Inflammatory macrophage (primary cell): ENCODE measurements at regions not wholly inside any gene's neighbourhood (a gene's known extent, or its start where the extent isn't known, plus 50 kb on each side); places are given as distances from the start of the nearest gene placed in this dataset.
"Not testable (repeated sequence)": the region's sequence is repeated elsewhere in the genome, so short reads cannot be mapped to it uniquely, and the experiment has no call there.

Source experiments
- DNase-seq, 2 donors: peaks; one replicate each; pipeline ENCODE4 v3.0.0-alpha.2; 2020 to 2022

DNA sequence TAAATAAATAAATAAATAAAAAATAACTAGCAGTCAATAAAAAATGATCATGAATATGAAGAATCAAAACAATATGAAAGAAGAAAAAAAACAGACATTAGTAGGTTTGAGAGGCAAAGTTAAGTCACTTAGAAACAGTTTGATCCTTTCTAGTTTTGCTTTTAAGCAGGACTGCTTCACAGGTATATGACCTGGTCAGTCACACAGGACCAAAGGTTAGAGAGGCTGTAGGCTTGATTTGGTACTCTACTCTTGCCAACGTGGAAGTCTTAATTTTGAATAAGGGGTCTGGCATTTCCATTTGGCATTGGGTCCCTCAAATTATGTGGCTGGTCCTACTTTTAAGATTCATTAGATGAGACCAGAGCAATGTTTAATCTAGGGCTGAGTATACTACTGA is 441.7 kb upstream of the NECTIN3 start:
- no peak for DNase-seq

DNA sequence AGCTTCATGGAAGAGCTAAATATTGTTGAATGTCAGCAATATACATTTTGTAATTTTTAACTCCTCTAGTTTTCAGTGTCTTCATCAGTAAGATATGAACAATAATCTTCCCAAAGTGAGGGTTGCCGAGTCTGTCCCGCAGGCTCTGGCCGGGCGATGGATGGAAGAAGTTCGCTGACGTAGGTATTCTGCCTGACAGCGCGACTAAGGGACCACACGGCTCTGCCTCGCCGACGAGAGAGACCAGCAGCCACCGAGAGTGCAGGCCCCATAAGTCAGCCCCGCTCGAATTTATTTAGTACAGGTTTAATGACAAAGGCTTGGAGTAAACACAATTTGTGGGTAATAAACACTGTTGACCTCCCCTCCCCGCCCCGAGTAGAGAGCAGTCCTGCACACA is 427.4 kb upstream of the NECTIN3 start:
- DNase-seq, result no peak

DNA sequence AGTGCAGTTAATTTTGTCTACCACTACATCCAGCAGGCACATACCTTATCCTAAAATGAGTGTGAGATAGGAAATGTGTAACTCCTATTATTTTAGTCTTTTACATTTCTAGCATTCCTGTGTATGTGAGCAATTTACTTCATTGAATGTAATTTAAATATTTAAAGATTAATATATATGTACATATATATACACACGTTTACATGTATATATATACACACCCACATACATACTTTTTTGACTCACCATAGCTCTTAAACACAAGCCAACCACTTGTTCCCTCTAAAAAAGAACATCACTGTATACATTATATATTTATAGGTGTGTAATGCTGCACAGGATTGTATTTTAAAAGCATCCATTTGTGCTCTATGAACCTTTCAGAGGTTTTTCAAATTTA is 425.6 kb upstream of the NECTIN3 start:
- no peak for DNase-seq

DNA sequence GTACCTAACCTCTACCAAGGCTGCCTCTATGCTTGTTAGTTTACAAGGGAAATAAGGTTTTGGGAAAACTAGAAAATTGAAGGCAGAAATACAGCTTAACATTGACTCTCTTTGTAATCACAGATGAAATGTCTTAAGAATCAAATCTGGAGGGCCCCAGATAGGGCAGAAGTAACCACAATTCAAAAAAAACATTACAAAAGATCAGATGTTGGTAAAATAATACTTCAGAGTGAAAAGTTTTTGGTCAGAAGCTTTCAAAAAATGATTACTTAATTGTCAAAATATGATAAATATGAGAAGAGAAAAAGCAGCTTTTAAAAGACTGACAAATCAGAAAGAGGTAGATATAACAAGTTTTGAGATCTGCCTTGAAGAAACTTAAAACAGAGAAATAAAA is 425.1 kb upstream of the NECTIN3 start:
- no peak for DNase-seq

DNA sequence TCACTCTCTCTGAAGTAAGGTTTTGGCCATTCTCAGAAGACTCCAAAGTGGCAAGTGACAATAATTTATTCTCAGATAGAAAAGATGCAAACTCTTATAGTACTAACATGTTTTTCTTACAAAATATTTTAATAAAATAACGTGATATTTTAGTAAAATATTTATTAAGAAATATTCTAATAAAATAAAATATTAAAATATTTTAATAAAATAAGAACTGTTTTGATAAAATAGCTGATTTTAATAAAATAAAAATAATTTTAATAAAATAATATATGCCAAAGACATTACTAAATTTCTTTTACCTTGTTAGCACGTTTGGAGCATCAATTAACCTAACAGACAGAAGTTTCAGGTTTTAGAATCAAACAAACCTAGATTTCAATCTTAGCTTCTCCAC is 424.0 kb upstream of the NECTIN3 start:
- DNase-seq, result no peak

DNA sequence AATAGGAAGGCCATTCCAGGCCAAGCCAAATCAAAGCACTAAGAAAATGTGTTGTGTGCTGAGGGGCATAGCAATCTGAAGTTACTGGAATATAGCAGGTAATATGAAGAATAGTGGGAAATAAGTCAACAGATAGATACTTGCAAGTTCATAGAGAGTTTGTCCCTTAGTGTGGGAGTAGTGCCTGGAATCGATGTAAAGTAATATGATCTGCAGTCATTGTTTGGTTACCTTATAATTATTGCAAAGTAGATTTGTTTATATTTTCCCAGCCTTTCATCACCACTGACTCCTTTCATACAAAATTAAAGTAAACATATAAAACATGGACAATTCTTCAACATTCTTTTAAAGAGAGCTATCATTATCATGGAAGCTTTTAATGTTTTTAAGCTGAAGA is 420.9 kb upstream of the NECTIN3 start:
- no peak for DNase-seq

DNA sequence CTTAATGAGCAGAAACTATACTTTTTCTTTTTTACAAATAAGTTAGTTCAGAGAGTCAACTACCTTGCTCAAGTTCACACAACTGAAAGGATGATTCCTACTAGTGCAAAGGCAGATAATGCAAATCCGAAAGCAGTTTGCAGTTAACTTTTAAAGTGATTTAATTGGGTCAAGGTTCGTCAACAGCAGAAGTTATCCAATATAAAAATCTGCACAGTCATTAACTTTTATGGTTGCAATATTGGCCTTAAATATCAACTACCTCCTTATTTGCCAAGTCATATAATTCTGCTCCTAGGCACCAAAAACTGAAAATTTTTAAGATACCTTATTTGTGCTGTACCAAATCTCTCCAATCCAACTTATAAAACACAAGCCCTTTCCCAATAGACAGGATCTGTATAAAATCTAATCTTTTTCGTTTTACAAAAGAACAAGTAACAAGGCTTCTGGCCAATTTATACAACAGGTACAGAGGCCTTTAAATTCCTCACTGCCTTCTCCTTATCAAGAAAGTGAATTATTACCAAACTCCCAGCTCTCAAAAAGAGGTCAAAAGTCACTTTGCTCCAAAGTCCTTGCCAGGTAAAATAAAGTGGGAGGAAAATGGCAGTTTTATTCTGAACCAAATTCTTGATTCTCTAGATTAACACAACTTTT is 416.6 kb upstream of the NECTIN3 start:
- DNase-seq, result no peak

DNA sequence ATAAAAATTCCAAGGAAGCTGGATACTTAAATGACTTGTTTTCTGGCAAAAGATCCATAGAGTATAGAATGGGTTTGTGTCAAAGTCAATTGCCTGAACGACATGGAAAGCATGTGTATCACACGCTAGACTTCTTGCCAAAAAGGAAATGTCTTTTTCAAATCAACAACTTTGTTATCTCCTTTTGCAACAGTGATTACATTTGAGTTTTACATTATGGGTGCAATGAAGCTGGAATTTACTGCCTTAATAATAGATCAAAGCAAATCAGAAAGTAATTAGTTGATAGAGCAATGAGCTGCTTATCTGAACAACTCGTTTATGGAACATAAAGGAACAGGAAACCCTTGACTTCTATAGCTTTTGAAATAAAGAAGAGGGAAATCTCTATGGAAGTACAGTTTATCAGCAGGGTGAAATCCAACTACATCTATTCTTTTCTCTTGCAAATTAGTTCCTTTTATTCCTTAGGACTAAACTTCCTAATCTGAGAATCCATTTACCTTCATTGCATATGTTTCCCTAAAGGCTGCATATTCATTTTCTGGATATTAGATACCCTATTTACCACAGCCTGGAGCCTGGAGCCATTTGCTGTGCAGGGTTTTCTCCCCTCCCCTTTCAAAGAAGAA is 415.1 kb upstream of the NECTIN3 start:
- DNase-seq, result no peak

DNA sequence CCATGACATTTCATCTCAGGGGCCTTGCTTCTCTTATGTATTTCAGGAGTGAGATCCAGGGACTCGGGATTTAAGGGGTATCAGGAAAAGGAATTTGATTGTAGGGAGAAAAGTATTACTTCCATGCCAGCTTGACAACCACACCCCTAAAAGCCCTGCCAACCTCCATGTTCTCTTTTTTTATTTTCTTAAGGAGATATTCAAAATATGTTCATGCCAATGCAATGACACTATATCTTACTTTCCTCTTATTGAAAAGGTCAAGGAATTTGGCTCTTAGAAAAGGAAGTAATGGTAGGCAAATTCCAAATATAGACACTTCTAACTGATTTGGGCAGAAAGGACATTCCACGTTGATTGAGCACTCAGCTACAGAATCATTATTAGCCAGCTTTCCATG is 407.5 kb upstream of the NECTIN3 start:
- DNase-seq, result no peak

DNA sequence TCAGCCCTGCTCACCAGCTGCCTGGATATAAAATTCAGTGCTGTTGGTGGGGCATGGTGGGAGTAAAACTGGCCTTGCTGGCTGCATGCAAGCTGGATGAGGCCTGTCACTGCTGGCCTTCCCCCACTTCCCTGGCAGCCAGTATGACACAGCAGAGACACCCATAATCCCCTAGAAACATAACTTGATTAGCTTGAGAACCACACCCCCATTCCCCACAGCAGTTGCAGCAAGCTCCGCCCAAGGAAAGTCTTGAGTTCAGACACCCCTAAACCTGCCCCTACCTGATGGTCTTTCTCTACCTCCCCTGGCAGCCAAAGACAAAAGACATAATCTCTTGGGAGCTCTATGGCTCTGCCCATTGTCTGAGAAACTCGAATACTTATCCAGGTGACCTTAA is 405.1 kb upstream of the NECTIN3 start:
- DNase-seq, result no peak

DNA sequence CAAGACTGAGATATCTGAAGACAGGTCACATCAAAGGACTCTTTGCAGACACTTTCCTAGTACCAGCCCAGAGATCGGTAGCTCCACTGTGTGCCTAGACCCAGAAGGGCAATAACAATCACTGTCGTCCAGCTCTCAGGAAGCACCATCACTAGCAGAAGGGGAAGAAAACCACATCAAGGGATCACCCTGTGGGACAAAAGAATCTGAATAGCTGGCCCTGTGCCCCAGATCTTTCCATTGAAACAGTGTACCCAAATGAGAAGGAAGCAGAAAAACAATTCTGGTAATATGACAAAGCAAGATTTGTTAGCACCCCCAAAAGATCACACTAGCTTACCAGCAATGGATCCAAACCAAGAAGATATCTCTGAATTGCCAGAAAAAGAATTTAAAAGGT is 404.4 kb upstream of the NECTIN3 start:
- no peak for DNase-seq

DNA sequence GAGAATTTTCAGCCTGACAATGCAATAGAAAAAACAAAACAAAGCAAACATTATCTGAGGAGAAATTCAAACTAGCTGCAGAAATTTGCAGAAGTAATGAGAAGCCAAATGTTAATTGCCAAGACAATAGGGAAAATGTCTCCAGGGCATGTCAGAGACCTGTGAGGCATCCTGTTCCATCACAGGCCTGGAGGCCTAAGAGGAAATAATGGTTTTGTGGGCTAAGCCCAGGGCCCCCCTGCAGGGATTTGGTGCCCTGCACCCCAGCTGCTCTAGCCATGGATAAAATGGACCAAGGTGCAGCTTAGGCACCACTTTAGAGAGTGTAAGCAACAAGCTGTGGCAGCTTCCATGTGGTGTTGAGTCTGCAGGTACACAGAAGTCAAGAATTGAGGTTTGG is 401.2 kb upstream of the NECTIN3 start:
- no peak for DNase-seq

DNA sequence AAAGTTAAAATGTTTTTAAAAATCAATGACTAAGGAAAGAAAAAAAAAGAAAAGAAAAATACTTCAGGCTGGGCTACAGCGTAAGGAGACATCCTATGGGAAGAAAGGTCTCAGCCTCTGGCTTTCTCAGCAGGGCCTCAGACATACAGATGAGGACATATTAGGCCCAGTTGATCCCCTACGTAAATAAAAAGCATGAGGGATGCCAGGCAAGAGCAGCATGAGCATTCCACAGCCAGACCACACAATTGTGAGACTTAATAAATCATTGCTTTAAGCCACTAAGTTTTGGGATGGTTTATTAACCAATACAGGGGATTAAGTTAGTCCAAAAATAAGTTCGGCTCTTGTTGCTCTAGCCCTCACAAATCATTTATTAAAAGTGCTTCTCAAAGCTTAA is 394.1 kb upstream of the NECTIN3 start:
- no peak for DNase-seq

DNA sequence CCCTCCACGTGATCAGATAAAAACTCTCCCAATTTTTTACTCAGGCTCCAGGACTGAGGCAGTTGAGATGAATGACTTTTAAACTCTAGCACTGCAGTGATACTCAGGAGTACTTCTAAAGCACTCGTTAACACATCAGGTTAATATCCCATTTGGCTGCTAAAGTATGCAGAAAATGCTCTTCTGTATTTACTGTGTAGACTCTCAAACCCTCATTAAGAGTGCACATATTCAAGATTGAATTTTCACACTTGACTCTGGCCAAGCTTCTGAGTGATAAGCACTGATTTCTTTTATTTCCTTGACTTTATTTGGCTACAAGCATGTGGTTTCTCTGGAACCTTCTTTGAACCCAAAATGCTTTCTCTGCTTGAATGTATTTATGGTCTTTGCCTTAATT is 392.3 kb upstream of the NECTIN3 start:
- DNase-seq, result no peak

DNA sequence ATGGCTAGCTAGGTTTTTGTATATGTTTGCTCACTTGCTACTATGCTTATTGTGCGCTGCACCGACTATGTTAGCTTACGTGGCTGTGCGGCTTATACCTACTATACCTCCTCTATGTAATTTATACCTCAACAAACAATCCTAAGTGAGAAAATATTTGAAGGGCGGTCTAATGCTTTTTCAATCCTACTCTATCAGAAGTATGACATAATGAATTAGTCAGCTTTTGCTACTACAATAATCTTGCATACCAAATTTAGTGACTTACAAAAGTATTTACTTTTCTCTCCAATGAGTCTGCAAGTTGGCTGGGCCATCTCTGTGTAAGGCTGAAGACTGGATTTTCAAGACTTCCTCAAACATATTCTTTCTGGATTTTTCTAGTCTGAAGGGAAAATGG is 391.2 kb upstream of the NECTIN3 start:
- no peak for DNase-seq

DNA sequence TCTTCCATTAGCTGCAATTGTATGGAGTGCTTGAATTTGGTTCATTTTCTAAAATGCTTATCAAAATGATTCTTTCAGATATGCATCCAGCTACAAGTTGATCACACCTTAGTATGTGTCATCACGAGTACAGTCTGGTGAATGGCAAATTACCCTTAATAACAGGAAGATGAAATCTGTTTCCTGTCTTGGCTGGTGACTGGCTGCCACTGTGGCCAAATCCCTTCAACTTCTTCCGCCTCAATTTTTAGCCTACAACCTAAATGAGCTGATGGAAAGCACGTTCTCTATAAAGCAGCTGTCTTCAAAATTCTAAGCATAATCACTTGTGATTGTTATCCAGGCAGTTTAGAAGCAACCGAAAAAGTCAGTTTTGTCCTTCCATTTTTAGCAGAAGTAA is 387.1 kb upstream of the NECTIN3 start:
- DNase-seq, result no peak

DNA sequence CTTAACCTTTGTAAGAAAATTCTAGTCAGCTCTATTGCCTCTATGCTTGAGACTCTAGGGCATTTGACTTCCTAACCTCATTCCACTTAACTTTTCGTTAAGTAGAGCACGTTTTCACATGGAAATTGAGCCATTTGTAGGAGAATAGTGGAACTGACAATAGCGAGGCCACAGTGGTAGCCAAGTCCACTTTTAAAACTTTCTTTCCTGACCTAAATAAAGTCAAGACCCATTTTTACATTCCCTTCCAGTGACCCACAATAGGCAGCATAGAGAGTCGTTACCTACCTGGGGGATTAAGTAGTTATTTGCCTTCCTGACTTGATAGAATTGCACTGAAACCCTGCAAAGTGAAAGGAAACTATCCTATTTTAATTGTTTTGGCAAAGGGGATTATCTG is 386.0 kb upstream of the NECTIN3 start:
- no peak for DNase-seq

DNA sequence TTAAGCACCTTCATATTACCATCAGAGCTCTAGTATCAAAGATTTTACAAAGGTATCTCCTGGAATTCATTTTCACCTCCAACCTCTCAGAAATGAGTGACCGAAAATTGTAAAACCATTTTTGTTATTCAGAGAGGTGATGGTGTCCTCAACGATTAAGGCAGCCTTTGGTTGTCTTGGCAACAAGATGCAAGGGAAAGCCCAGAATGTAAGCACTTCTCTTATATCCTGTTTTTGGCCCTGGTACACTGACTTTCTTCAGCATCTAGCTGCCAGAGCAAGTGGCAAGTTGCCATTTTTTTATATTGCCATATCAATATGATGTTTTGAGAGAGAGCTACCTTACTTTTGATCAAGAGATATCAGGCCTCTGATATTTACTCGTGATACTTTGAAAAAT is 384.9 kb upstream of the NECTIN3 start:
- no peak for DNase-seq

DNA sequence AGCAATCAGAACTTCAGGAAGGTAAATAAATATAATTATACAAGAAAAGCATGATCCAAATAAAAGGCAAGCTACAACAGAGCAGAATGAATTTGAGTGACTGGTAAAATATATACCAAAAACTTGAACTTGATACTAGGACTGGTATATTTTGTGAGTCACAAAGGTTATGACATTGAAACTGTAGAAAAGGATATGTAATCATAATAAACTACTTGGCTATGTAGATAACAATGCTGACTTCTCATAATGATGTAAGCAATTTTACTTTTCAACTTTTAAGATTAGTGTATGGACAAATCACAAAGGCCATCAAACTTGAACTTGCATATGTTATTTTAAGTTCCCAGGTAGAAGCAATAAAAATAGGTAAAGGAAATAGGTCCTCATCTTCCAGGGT is 384.5 kb upstream of the NECTIN3 start:
- no peak for DNase-seq

DNA sequence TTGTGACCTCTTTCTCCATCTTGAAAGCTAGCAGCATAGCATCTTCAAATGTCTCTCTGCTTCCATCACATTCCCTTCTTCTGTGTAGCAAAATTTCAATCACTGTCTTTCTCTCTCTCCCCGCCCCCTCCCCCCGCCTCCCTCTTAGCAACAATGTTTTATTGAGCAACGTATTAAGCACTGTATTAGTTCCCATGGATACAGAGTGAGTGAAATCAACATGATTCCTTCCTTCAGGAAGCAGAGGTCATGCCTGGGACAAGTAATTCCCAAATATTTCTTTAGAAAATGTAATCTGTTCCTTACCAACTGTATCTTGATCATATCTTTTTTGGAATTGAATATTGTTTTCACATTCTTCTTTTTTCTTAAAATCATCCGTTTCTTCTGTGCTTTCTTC is 373.7 kb upstream of the NECTIN3 start:
- DNase-seq, result no peak

DNA sequence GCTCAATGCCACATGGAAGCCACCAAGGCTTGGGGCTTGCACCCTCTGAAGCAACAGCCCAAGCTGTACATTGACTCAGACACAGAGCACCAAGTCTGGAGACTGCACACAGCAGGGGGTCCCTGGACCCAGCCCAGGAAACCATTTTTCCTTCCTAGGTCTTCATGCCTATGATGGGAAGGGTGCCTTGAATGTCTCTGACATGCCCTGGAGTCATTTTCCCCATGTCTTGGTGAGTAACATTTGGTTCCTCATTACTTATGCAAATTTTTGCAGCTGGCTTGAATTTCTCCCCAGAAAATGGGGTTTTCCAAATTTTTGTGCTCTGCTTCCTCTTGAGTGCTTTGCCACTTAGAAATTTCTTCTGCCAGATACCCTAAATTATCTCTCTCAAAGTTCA is 367.3 kb upstream of the NECTIN3 start:
- not testable (repeated sequence) for DNase-seq

DNA sequence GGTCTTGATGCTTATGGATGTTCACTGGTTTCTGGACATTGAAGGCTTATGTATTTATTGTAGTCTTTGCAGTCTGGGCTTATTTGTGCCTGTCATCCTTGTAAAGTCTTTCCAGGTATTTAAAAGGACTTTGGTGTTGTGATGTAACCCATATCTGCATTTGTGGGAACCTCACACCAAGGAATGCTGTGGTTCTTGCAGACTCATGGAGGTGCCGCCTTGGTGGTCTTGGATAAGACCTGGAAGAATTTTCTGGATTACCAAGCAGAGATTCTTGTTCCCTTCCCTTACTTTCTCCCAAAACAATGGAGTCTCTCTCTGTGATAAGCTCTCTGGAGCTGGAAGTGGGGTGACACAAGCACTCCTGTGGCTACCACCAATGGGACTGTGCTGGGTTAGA is 363.5 kb upstream of the NECTIN3 start:
- no peak for DNase-seq

DNA sequence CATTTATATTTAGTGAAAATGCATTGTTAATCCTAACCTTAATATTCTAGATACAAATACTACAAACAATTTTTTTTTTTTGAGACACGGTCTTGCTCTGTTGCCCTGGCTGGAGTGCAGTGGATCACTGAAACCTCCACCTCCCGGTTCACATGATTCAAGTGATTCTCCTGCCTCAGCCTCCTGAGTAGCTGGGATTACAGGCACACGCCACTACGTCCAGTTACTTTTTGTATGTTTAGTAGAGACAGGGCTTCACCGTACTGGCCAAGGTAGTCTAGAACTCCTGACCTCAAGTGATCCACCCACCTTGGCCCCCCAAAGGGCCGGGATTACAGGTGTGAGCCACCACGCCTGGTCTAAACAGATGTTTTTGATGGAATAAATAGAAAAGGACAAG is 361.5 kb upstream of the NECTIN3 start:
- DNase-seq, result no peak

DNA sequence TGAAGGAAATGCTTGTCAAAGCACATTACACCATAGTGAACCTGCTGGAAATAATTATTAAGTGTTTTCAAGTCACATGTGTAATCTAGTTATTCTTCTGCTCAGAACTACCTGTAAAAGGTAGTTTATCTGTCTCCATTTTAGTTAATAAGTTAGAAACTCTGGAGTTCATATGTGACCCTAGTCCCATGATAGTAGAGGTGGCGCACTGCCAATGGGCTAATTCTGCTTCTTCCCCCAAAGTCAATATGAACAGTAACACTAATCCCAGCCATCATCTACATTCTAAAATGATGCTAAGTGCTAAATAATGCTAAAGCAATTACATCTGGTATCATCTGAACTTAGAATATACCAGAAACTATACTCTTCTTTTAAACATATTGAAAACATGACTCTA is 361.0 kb upstream of the NECTIN3 start:
- no peak for DNase-seq
